ENCODE measurements at regions not wholly inside any gene's neighbourhood (a gene's known extent, or its start where the extent isn't known, plus 50 kb on each side); places are given as distances from the start of the nearest gene placed in this dataset.

DNA sequence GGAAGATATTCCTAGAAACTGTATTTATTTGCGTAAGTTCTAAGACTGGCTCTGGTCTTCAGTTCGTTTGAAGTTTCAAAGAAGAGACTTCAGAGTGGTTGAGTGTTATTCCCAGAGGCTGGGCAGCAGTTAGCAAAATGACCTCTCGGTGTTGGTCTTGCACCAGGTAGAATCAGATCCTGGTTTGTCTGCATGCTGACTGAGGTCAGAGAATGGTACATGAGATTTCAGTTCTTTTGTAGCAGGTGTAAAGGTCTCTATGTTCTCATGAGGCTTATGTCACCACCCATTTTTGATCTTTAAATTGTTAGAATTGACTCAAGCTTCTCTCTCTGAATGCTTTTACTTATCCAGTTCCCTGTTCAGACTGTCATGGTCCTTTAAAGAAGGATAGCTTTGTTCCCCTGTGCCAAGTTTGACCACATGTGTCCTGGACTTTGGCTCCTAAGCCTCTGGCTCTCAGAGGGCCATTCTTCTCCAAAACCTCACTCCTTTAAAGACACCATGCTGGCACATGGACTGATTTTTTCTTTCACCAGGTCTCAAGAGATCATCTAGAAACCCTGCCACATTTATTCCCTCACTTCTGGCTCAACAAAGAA, 355.8 kb upstream of the BOD1L1 start:
- no peaks in the 10 kb centered on the region for H3K27me3 Mint-ChIP-seq (ENCODE audit: low read depth in 3 of 3)
- H3K36me3 Mint-ChIP-seq: no peaks in the 10 kb centered on the region
- H3K4me1 Mint-ChIP-seq: peaks cover 6 to 25% of the 10 kb centered on the region in 2 donors
- no peak for DNase-seq
- no peak overlapping the region for H3K27ac Mint-ChIP-seq
- no peak overlapping the region for H3K4me3 Mint-ChIP-seq
- peaks cover 0 to 3% (median 0%) of the 10 kb centered on the region in 6 donors for H3K9me3 Mint-ChIP-seq

DNA sequence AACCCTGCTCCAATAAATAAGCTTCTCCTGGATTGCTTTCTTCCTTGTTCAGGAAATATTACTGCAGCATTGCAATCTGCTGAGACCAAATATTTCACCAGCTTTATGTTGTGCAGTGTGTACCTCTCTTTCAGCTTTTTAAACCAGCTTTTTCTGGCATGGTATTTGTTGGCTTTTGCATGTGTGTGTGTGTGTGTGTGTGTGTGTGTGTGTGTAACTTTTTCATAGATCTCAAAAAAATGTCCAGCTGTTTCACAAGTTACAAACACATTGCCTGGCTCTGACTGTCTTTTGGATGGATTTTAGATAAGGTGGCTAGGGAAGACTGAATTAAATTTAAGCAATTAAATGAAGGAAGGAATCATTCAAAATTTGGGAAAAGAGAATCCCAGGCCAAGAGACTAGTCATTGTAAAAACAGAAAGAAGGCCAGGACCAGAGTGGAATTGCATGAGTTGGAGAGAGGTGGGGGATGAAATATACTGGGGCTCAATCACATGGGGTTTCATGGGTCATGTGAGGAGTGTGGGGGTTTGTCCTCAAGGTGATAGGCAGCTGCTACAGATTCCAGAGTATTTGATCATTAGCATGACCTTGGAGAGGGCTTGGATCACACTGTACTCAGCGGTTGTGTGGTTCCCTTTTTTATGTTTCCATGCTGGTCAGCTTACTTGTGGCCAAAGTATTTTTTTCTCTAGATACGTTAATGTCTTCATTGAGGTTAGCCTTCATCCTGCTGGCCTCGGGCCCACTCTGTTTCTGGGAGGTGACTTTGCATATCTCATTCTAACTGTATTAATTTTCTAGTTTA, 357.7 kb upstream of the BOD1L1 start:
- Mint-ChIP-seq H3K36me3 (no peaks in the 10 kb centered on the region), H3K9me3 (peaks cover 0 to 7% (median 0%) of the 10 kb centered on the region in 6 donors), H3K4me1 (peaks cover 6 to 21% of the 10 kb centered on the region in 2 donors), H3K27me3 (ENCODE audit: low read depth in 3 of 3) (no peaks in the 10 kb centered on the region), H3K4me3 (no peak overlapping the region), H3K27ac (no peak overlapping the region)
- no peak for DNase-seq

GRCh38 chr4:13985837-13986236, 358.3 kb upstream of the BOD1L1 start:
- peaks cover 6 to 17% of the 10 kb centered on the region in 2 donors for H3K4me1 Mint-ChIP-seq
- DNase-seq: no peak
- H3K4me3 Mint-ChIP-seq: no peak overlapping the region
- no peaks in the 10 kb centered on the region for H3K36me3 Mint-ChIP-seq
- no peaks in the 10 kb centered on the region for H3K27me3 Mint-ChIP-seq (ENCODE audit: low read depth in 3 of 3)
- H3K27ac Mint-ChIP-seq: no peak overlapping the region
- H3K9me3 Mint-ChIP-seq: peaks cover 0 to 7% (median 0%) of the 10 kb centered on the region in 6 donors

GRCh38 chr4:13986548-13986947, 359.0 kb upstream of the BOD1L1 start:
- Mint-ChIP-seq H3K4me1 (peaks cover 4 to 13% of the 10 kb centered on the region in 2 donors), H3K27me3 (ENCODE audit: low read depth in 3 of 3) (no peaks in the 10 kb centered on the region), H3K9me3 (peaks cover 0 to 7% (median 0%) of the 10 kb centered on the region in 6 donors), H3K27ac (no peak overlapping the region), H3K36me3 (no peaks in the 10 kb centered on the region), H3K4me3 (no peak overlapping the region)
- DNase-seq: no peak

DNA sequence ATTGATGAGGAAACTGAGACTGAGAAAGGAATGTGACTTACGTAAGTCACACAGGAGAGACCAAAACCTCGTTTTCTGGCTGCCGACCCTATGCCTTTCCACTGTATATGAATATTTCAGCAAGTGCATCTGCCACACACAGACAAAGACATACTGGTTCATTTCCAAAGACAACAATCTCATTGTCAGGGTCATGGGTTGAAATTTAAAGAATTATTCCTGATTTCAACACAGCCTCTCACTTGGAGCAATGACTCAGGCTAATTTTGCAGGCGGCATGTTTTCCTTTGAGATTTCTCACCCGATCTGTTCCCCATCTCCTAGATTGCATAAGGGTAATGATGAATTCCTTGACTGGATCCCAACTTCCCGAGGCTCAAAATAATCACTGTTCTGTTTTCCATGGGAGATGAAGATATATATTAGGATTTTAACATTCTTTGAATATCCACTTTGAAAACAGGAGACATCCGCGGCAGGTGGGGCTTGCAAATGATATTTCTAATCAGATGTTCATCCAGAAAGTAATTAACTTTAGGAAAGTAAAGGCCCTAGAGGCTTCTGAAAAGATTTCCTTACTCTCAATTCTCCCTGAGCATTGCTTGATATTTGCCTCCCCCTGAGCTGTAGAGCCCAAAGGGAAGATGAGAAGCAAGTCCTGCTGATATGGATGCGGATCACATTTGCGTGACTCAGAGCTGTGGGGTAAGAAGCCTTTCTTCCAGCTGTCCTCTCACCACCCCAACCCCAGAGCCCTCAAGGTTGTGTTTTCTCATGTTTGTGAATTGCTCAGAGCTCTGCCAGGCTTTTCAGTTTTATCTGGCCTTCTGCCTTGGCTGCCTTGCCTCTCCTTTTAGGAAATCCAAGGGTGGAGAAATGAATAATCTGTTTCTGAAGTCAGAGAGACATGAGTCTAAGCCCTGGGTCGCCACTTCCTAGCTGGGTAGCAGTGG, 361.1 kb upstream of the BOD1L1 start:
- peaks cover 0 to 12% (median under 1%) of the 10 kb centered on the region in 6 donors for H3K9me3 Mint-ChIP-seq
- no peak overlapping the region for H3K27ac Mint-ChIP-seq
- H3K36me3 Mint-ChIP-seq: no peaks in the 10 kb centered on the region
- DNase-seq: no peak
- H3K27me3 Mint-ChIP-seq (ENCODE audit: low read depth in 3 of 3): no peaks in the 10 kb centered on the region
- H3K4me1 Mint-ChIP-seq: no peaks in the 10 kb centered on the region
- no peak overlapping the region for H3K4me3 Mint-ChIP-seq

DNA sequence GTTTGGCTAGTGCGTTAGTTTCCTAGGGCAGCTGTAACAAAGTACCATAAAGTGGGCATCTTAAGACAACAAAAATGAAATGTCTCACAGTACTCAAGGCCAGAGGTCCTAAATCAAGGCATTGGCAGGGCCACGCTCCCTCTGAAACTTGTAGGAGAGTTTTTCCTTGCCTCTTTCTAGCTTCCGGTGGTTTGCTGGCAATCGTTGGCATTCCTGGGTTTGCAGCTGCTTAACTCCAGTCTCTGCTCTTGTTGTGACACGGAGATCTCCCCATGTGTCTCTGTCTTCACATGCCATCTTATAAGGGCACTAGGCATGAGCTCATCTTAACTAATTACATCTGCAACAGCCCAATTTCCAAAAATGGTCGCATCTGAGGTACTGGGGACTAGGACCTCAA, 362.0 kb upstream of the BOD1L1 start:
- Mint-ChIP-seq H3K4me3 (no peak overlapping the region), H3K36me3 (no peaks in the 10 kb centered on the region), H3K27ac (no peak overlapping the region), H3K9me3 (peaks cover 0 to 12% (median 0%) of the 10 kb centered on the region in 6 donors), H3K4me1 (no peaks in the 10 kb centered on the region), H3K27me3 (ENCODE audit: low read depth in 3 of 3) (no peaks in the 10 kb centered on the region)
- no peak for DNase-seq

DNA sequence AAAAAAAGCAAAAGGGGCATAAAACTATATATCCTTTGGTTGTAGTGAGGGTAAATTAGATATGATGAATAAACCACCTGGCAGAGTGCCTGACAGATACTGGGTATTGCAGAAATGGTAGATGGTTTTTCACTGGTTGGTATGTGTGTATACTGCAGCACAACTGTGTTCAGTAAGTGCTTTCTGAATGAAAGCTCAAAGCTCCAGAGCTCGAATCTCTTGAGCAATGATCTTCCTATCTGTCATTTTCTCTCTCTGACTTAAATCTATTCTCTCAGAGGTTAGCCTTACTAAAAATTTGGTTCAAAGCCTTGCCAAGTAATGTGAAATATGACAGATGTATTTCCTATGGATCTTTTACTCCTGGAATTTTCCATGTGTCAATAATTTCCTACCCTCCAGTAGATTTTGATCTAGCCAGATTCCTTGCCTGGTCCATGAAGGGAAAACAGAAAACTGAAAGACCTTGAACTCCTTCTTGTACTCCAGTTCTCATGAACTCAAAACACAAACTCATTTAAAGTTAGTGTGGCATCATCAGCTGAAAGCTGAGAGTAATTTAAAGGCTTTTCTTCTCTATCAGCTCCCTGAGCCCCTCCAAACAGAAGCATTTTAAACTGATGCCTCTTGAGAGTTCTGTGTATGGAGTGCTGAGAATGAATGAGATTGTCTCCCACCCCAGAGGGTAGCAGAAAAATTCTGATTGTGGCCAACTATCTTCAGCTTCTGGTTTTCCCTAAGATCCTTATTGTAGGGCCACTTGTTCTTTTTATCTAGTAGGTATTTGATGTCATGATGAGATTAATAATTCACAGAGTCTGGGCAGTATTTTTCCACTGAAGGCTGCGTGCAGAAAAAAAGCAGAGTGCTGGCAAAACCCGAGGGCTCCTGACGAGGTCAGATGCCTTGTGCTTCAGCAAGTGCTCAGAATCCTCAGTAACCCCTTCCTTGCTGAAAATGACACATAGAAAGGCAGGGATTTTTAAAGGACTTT, 363.4 kb upstream of the BOD1L1 start:
- H3K27ac Mint-ChIP-seq: no peak overlapping the region

GRCh38 chr4:13992041-13992440, 364.5 kb upstream of the BOD1L1 start:
- Mint-ChIP-seq H3K27me3 (ENCODE audit: low read depth in 3 of 3) (no peaks in the 10 kb centered on the region), H3K9me3 (peaks cover 0 to 18% (median under 1%) of the 10 kb centered on the region in 6 donors), H3K36me3 (no peaks in the 10 kb centered on the region), H3K27ac (no peak overlapping the region), H3K4me1 (no peaks in the 10 kb centered on the region), H3K4me3 (no peak overlapping the region)
- DNase-seq: no peak

More for the DNA sequence above, 363.4 kb upstream of the BOD1L1 start:
- H3K9me3 Mint-ChIP-seq: peaks cover 0 to 18% (median under 1%) of the 10 kb centered on the region in 6 donors
- no peaks in the 10 kb centered on the region for H3K36me3 Mint-ChIP-seq
- no peaks in the 10 kb centered on the region for H3K4me1 Mint-ChIP-seq
- no peaks in the 10 kb centered on the region for H3K27me3 Mint-ChIP-seq (ENCODE audit: low read depth in 3 of 3)
- no peak overlapping the region for H3K4me3 Mint-ChIP-seq
- DNase-seq: no peak

DNA sequence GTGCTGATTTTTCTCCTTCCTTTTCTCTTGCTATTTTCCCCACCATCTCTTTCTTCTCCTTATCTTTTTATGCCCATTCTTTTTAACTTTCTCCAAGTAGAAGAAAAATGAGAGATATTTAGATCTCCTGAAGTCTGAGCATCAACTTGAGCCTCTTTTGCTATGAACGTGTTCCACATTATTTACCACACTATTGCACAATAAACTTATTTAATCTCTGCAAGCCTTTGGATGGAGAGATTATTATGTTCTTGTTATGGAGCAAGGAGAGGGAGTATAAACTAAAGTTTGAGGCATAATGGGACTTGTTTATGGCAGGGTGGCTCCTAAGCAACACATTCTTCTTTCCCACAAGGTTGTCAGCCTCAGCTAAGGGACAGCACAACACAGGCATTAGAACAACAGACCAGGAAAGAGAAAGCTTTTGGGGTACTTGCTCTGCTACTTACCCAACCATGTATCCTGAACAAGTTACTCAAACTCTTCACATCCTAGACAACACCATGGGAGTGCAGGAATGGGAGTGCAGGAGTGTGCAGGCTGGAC, 365.5 kb upstream of the BOD1L1 start:
- H3K4me3 Mint-ChIP-seq: no peak overlapping the region
- H3K9me3 Mint-ChIP-seq: peaks cover 0 to 14% (median 1%) of the 10 kb centered on the region in 6 donors
- H3K27ac Mint-ChIP-seq: no peak overlapping the region
- no peaks in the 10 kb centered on the region for H3K4me1 Mint-ChIP-seq
- H3K36me3 Mint-ChIP-seq: no peaks in the 10 kb centered on the region
- no peaks in the 10 kb centered on the region for H3K27me3 Mint-ChIP-seq (ENCODE audit: low read depth in 3 of 3)
- DNase-seq: no peak

- no peak overlapping the region for H3K27ac Mint-ChIP-seq
- H3K27me3 Mint-ChIP-seq (ENCODE audit: low read depth in 3 of 3): no peaks in the 10 kb centered on the region
- DNase-seq: no peak
- peaks cover 0 to 14% (median 3%) of the 10 kb centered on the region in 6 donors for H3K9me3 Mint-ChIP-seq
- H3K36me3 Mint-ChIP-seq: no peaks in the 10 kb centered on the region
- H3K4me3 Mint-ChIP-seq: no peak overlapping the region
- H3K4me1 Mint-ChIP-seq: no peaks in the 10 kb centered on the region
These were observed 366.5 kb upstream of the BOD1L1 start for GRCh38 chr4:13994016-13994415.

DNA sequence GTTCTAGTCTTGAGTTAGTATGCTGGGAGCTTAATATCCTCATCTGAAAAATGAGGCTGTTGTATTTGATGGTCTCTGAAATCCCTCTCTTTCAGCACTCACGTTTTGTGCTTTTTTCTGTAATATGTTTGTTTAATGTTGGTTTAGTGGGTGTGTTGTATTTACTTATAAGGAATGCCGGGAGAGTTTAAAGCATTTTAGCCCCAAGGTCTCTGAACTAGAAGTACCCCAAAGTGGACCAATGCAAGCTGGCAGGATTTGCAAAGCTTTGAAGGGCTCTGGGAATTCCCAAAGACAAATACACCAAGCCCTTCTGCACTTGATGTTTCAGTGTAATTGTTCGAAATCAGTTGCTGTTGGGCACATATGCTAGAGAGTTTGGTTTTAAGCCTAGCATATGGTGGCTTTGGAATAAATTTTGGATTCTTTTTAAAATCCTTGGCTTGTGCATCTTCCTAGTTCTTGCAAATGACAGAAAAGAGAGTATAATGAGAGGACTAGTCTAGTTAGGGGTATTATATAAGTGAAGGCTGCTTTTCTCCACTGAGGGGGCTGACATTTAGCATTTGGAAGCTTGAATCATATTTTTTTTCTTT, 371.4 kb upstream of the BOD1L1 start:
- no peak for DNase-seq
- H3K4me1 Mint-ChIP-seq: no peaks in the 10 kb centered on the region
- H3K27me3 Mint-ChIP-seq (ENCODE audit: low read depth in 3 of 3): no peaks in the 10 kb centered on the region
- H3K4me3 Mint-ChIP-seq: no peak overlapping the region
- H3K27ac Mint-ChIP-seq: no peak overlapping the region
- peaks cover 7 to 33% (median 19%) of the 10 kb centered on the region in 6 donors for H3K9me3 Mint-ChIP-seq
- peaks cover 0 to 6% (median 5%) of the 10 kb centered on the region in 3 donors for H3K36me3 Mint-ChIP-seq

DNA sequence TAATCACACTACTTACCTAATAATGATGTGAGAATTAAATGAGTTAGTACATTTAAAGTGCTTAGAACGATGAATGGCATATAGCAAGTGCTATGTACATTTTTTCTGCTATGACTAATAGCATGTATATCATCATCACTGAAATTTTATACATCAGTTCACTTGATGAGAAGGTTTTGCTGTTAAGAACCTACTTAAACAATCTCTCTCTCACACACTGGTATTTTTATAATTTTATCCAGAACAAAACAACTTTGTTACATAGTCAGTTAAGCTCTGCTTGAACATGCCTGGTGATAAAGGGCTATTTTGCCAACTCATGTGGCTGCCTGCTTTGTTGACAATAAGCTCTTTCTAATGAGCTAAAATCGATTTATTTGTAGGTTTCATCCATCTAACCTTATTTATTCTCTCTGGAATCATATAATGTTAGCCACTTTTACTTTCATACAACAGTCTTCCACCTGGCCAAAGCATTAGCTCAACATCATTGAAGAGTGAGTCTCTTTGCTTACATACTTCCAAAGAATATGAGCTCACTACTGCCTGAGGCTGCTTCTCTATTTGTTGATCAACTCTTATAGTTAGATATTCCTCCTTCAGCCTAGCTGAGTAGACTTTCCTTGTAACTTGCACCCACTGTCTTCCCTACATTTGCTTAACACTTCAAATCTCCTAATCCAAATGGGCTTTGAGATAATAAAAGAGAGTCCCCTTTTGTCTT, 372.7 kb upstream of the BOD1L1 start:
- H3K4me3 Mint-ChIP-seq: no peak overlapping the region
- H3K27ac Mint-ChIP-seq: no peak overlapping the region
- peaks cover 0 to 6% (median 5%) of the 10 kb centered on the region in 3 donors for H3K36me3 Mint-ChIP-seq
- no peak for DNase-seq
- H3K9me3 Mint-ChIP-seq: peaks cover 7 to 31% (median 16%) of the 10 kb centered on the region in 6 donors
- H3K27me3 Mint-ChIP-seq (ENCODE audit: low read depth in 3 of 3): no peaks in the 10 kb centered on the region
- H3K4me1 Mint-ChIP-seq: no peaks in the 10 kb centered on the region

All from immature natural killer cell (primary cell).